Peyer's patch (tissue), 4 donors: ENCODE measurements at regions not wholly inside any gene's neighbourhood (a gene's known extent, or its start where the extent isn't known, plus 50 kb on each side); places are given as distances from the start of the nearest gene placed in this dataset.

Experiments
- POLR2A ChIP-seq, 2 donors: fragments of 450-650 bp; IDR thresholded peaks; one replicate each; pipeline ENCODE4 v1.5.1; 2017; ENCODE audit warnings: antibody characterized with exemption in 2 of 2, mild to moderate bottlenecking in 2 of 2, moderate library complexity in 2 of 2
- TF ChIP-seq, protein P1 (sequence below), 6 experiments: fragments of 450-650 bp in 4 of 6; fragments of 200-600 bp in 2 of 6; sonication (generic) in 1 of 6; IDR thresholded peaks; one replicate each; pipeline ENCODE4 v1.5.1; 2017 to 2019; ENCODE audit warnings: antibody characterized with exemption in 6 of 6, mild to moderate bottlenecking in 3 of 6, moderate library complexity in 1 of 6

GRCh38 chr19:30136611-30137195, 194.7 kb downstream of the URI1 start:
- TF ChIP-seq, protein P1, sequence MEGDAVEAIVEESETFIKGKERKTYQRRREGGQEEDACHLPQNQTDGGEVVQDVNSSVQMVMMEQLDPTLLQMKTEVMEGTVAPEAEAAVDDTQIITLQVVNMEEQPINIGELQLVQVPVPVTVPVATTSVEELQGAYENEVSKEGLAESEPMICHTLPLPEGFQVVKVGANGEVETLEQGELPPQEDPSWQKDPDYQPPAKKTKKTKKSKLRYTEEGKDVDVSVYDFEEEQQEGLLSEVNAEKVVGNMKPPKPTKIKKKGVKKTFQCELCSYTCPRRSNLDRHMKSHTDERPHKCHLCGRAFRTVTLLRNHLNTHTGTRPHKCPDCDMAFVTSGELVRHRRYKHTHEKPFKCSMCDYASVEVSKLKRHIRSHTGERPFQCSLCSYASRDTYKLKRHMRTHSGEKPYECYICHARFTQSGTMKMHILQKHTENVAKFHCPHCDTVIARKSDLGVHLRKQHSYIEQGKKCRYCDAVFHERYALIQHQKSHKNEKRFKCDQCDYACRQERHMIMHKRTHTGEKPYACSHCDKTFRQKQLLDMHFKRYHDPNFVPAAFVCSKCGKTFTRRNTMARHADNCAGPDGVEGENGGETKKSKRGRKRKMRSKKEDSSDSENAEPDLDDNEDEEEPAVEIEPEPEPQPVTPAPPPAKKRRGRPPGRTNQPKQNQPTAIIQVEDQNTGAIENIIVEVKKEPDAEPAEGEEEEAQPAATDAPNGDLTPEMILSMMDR (IDR thresholded peaks at IDR 0.05) = no peak
- TF ChIP-seq POLR2A (IDR thresholded peaks at IDR 0.05) = no peak
